Cardiac fibroblast (primary cell): ENCODE measurements at regions not wholly inside any gene's neighbourhood (a gene's known extent, or its start where the extent isn't known, plus 50 kb on each side); places are given as distances from the start of the nearest gene placed in this dataset.
A peak's percentile ranks its signal among the peaks of the same experiment; 100 is the strongest.
"Not testable (repeated sequence)": the region's sequence is repeated elsewhere in the genome, so short reads cannot be mapped to it uniquely, and the experiment has no call there.

Experiments used
- DNase-seq, 2 donors: peaks; one replicate each; pipeline versions ENCODE4 v3.0.0 to v3.0.0-alpha.2; 2010; ENCODE audit warnings: low read depth in 2 of 2
- H3K4me3 ChIP-seq, 2 donors: replicated peaks in 1 of 2; 1 replicate in 1 of 2; 2 replicates in 1 of 2; pipeline ENCODE4 v1.5.1; 2011; ENCODE audit warnings: low read depth in 2 of 2, low read length in 2 of 2, mild to moderate bottlenecking in 2 of 2, moderate library complexity in 1 of 2
- CTCF ChIP-seq: IDR thresholded peaks from one replicate; pipeline ENCODE4 v1.5.1; 2011; ENCODE audit warnings: low read depth, mild to moderate bottlenecking, low read length, inconsistent platforms

- H3K4me3 ChIP-seq, result no peak overlapping the region
- no peak for DNase-seq
- no peak for TF ChIP-seq CTCF
These were observed 87.7 kb upstream of the NOX3 start for GRCh38 chr6:155543166-155543847.

- H3K4me3 ChIP-seq, result no peak overlapping the region
- DNase-seq, result peak in 1 of 2 donors; percentile 6
- TF ChIP-seq CTCF, result no peak
These were observed 86.4 kb upstream of the NOX3 start for GRCh38 chr6:155542036-155542435.

- H3K4me3 ChIP-seq, result no peak overlapping the region
- TF ChIP-seq CTCF, result no peak
These were observed 83.2 kb upstream of the NOX3 start for GRCh38 chr6:155538708-155539390.

GRCh38 chr6:155534678-155535077, 79.0 kb upstream of the NOX3 start:
- no peak overlapping the region for H3K4me3 ChIP-seq
- DNase-seq, result no peak
- TF ChIP-seq CTCF, result no peak

More at GRCh38 chr6:155538708-155539390, 83.2 kb upstream of the NOX3 start:
- DNase-seq, result no peak

- peak; percentile 71 to 81 for DNase-seq
- TF ChIP-seq CTCF, result peak; percentile 80
- no peak overlapping the region for H3K4me3 ChIP-seq
These were observed 74.7 kb upstream of the NOX3 start for GRCh38 chr6:155530219-155530834.

DNA sequence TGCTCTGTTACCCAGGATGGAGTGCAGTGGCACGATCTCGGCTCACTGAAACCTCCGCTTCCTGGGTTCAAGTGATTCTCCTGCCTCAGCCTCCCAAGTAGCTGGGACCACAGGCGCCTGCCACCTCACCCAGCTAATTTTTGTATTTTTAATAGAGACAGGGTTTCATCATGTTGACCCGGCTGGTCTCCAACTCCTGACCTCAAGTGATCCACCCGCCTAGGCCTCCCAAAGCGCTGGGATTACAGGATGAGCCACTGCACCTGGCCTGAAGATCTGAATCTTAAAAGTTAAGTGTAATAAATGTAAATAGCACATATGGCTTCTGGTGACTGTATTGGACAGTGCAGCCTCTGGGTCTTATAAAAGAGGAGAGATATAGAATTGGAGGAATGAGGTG, 74.2 kb upstream of the NOX3 start:
- not testable (repeated sequence) for H3K4me3 ChIP-seq, DNase-seq

DNA sequence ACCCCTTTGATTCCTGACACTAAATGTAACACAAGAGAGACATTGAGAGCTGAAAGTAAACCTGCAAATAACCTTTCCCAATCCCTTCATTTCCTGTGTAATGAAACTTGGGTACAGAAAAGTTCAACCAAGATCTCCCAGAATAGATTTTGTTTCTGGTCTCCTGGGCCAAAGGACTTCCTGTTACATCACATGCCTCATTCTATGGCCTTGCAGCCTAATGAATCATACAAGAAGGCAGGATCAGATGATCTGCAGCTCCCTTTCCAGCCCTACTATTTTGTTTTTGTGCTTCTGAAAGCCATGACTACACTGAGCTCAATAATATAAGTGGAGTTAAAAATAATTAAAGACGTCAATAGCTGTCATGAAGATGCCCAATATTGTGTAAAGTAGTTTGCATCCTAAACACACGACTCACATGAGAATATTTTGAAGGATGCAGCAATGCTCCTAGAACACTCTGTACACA, 73.4 kb upstream of the NOX3 start:
- peak; percentile 95 to 98 for DNase-seq
- TF ChIP-seq CTCF, result no peak
- H3K4me3 ChIP-seq, result no peak overlapping the region
